ENCODE measurements at regions not wholly inside any gene's neighbourhood (a gene's known extent, or its start where the extent isn't known, plus 50 kb on each side); places are given as distances from the start of the nearest gene placed in this dataset.
"Not testable (repeated sequence)": the region's sequence is repeated elsewhere in the genome, so short reads cannot be mapped to it uniquely, and the experiment has no call there.

DNA sequence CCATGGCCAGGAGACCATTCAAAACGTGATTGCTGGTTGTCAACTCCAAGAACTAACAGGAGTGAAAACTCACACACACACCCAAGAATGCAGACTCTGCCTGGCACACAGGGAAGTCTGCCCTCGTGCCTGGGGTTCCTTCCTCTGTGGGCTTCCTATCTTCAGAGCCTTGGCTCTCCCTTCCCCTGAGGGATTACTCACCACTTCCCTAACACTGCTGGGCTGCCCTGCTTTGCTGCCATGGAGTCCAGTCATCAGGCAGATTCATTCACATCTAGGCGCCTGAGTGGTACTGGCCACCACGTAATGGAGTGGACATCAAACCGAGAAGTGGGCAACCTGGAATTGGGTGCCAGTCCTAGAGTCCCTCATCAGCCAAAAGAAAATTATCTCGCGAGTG is 76.4 kb upstream of the PRSS3 start:
- Histone ChIP-seq H3K27ac (ENCODE audit: low read depth, low read length) (no peak overlapping the region), H3K9ac (ENCODE audit: low read length) (no peak overlapping the region), H3K4me1 (ENCODE audit: control insufficient read depth, insufficient read depth, low read length) (0 out of 2 replicates have a peak, but pooled peaks cover 3% of the 10 kb centered on the region), H3K9me3 (ENCODE audit: control insufficient read depth, insufficient read depth, low read depth, low read length) (no peaks in the 10 kb centered on the region; the same call in 1 of the 2 replicates), H3K36me3 (ENCODE audit: control insufficient read depth, insufficient read depth, low read length) (no peaks in the 10 kb centered on the region), H3K27me3 (ENCODE audit: control insufficient read depth, insufficient read depth, low read length) (peaks cover 4% of the 10 kb centered on the region), H3K4me3 (ENCODE audit: low read depth, low read length) (no peak overlapping the region)

DNA sequence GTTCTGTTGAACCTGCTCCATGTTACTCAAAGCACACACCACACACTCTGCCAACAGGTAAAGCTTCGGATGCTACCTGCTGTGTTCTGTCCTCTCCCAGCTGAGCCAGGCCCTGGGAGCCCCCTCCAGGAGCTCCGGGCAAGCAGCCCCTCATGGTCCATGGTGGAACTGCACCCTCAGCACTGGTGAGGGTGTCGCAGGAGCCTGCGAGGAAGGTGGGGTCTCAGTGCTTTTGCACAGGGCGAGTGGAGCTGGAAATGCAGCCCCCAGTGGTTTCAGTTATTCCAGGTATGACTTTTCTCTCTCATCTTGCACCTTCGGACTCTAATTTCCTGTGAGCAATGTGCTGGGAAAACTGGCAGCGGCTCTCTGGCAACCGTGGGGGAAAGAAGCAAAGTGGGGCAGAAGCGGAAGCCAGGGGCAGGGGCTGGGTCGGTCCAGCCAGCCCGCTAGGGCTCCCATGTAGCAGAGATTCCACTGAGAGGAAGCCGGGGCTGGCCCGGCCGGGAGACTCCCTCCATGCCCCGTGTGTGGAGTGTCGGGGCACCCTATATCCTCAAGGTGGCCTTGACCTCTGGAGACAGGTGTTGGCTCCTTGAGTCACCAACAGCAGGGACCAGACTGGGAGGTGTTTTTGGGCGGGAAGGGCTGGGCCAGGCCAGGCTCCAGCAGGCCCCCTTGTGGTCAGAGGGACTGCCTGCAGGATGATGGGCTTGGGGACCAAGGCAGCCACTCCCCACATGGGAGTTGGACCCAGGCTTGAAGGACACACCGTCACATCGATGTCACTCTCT is 75.6 kb upstream of the PRSS3 start:
- Histone ChIP-seq H3K27me3 (ENCODE audit: control insufficient read depth, insufficient read depth, low read length) (peaks cover 4% of the 10 kb centered on the region), H3K4me1 (ENCODE audit: control insufficient read depth, insufficient read depth, low read length) (0 out of 2 replicates have a peak, but pooled peaks cover 3% of the 10 kb centered on the region), H3K27ac (ENCODE audit: low read depth, low read length) (no peak overlapping the region), H3K9me3 (ENCODE audit: control insufficient read depth, insufficient read depth, low read depth, low read length) (peaks cover 3% of the 10 kb centered on the region; the same call in 1 of the 2 replicates), H3K9ac (ENCODE audit: low read length) (no peak overlapping the region), H3K36me3 (ENCODE audit: control insufficient read depth, insufficient read depth, low read length) (no peaks in the 10 kb centered on the region), H3K4me3 (ENCODE audit: low read depth, low read length) (no peak overlapping the region)

DNA sequence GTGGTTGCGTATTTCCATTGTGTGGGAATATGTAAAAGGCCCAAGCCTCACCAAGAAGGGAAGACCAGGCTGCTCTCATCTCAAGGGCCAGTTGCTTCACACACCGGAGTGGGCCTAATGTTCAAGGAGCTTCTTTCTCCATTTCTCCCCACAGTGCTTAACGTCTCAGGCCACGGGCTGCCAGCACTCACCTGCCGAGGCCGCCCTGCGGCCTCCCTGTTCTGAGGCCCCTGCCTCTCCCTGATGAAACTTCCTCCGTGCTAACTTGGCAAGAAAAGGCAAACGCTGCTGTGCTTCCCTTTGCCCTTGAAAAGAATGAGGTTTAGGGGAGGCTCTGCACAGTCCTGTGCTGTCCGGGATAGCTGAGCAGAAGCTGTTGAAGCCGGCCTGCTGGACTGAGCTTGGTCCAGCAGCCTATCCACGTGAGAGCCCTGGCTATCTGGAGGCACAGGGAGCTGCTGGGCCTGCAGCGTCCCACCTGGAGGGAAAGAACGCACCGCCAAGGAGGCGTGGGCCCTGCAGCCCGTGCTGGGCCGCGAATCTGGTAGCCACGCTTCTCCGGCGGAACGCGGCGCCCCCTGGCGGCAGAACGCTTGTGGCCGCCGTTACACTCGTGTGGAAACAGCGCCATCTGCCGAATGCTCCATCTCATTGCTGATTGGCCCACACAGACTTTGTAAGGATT is 73.5 kb upstream of the PRSS3 start:
- no peak overlapping the region for H3K9ac ChIP-seq (ENCODE audit: low read length)
- peaks cover 3% of the 10 kb centered on the region; the same call in 1 of the 2 replicates for H3K9me3 ChIP-seq (ENCODE audit: control insufficient read depth, insufficient read depth, low read depth, low read length)
- H3K4me1 ChIP-seq (ENCODE audit: control insufficient read depth, insufficient read depth, low read length), result 0 out of 2 replicates have a peak, but pooled peaks cover 3% of the 10 kb centered on the region
- H3K27me3 ChIP-seq (ENCODE audit: control insufficient read depth, insufficient read depth, low read length), result peaks cover 4% of the 10 kb centered on the region
- no peak overlapping the region for H3K27ac ChIP-seq (ENCODE audit: low read depth, low read length)
- no peak overlapping the region for H3K4me3 ChIP-seq (ENCODE audit: low read depth, low read length)
- no peaks in the 10 kb centered on the region for H3K36me3 ChIP-seq (ENCODE audit: control insufficient read depth, insufficient read depth, low read length)

GRCh38 chr9:33722359-33722675 is 73.0 kb upstream of the PRSS3 start:
- H3K4me3 ChIP-seq (ENCODE audit: low read depth, low read length), result no peak overlapping the region
- H3K4me1 ChIP-seq (ENCODE audit: control insufficient read depth, insufficient read depth, low read length), result 0 out of 2 replicates have a peak, but pooled peaks cover 3% of the 10 kb centered on the region
- no peak overlapping the region for H3K27ac ChIP-seq (ENCODE audit: low read depth, low read length)
- H3K9me3 ChIP-seq (ENCODE audit: control insufficient read depth, insufficient read depth, low read depth, low read length), result peaks cover 3% of the 10 kb centered on the region; the same call in 1 of the 2 replicates
- no peak overlapping the region for H3K9ac ChIP-seq (ENCODE audit: low read length)
- H3K27me3 ChIP-seq (ENCODE audit: control insufficient read depth, insufficient read depth, low read length), result peaks cover 4% of the 10 kb centered on the region
- H3K36me3 ChIP-seq (ENCODE audit: control insufficient read depth, insufficient read depth, low read length), result no peaks in the 10 kb centered on the region

- H3K27me3 ChIP-seq (ENCODE audit: control insufficient read depth, insufficient read depth, low read length), result no peaks in the 10 kb centered on the region
- no peaks in the 10 kb centered on the region for H3K36me3 ChIP-seq (ENCODE audit: control insufficient read depth, insufficient read depth, low read length)
- no peak overlapping the region for H3K9ac ChIP-seq (ENCODE audit: low read length)
- H3K9me3 ChIP-seq (ENCODE audit: control insufficient read depth, insufficient read depth, low read depth, low read length), result peaks cover 3% of the 10 kb centered on the region
- H3K27ac ChIP-seq (ENCODE audit: low read depth, low read length), result no peak overlapping the region
- no peaks in the 10 kb centered on the region for H3K4me1 ChIP-seq (ENCODE audit: control insufficient read depth, insufficient read depth, low read length)
- H3K4me3 ChIP-seq (ENCODE audit: low read depth, low read length), result no peak overlapping the region
Measured at GRCh38 chr9:33728613-33729012, 66.7 kb upstream of the PRSS3 start.

GRCh38 chr9:33731142-33731541 is 64.2 kb upstream of the PRSS3 start:
- Histone ChIP-seq H3K4me1 (ENCODE audit: control insufficient read depth, insufficient read depth, low read length) (no peaks in the 10 kb centered on the region), H3K27ac (ENCODE audit: low read depth, low read length) (no peak overlapping the region), H3K9ac (ENCODE audit: low read length) (no peak overlapping the region), H3K9me3 (ENCODE audit: control insufficient read depth, insufficient read depth, low read depth, low read length) (no peaks in the 10 kb centered on the region; the same call in 1 of the 2 replicates), H3K4me3 (ENCODE audit: low read depth, low read length) (no peak overlapping the region), H3K36me3 (ENCODE audit: control insufficient read depth, insufficient read depth, low read length) (no peaks in the 10 kb centered on the region), H3K27me3 (ENCODE audit: control insufficient read depth, insufficient read depth, low read length) (no peaks in the 10 kb centered on the region)

DNA sequence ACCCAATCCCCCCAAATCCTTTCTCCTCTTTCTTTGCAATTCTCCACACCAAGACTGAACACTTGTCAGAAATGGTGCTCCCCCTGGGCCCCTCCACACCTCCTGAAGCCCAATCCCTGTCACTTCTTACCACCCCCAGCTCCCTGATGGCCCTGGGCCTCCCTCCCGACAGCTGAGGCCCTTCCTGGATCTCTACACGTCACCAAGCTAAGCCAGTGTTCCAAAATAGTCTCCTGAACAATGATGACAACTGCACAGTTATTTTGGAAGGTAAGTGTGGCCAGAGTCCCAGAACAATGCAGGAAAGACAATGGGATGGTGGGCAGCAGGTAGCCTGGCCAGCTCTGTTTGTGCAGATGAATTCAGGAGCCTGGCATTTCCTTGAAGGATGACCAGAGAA is 63.7 kb upstream of the PRSS3 start:
- Histone ChIP-seq H3K4me3 (ENCODE audit: low read depth, low read length) (no peak overlapping the region), H3K4me1 (ENCODE audit: control insufficient read depth, insufficient read depth, low read length) (no peaks in the 10 kb centered on the region), H3K27me3 (ENCODE audit: control insufficient read depth, insufficient read depth, low read length) (no peaks in the 10 kb centered on the region), H3K27ac (ENCODE audit: low read depth, low read length) (no peak overlapping the region), H3K9ac (ENCODE audit: low read length) (no peak overlapping the region), H3K9me3 (ENCODE audit: control insufficient read depth, insufficient read depth, low read depth, low read length) (no peaks in the 10 kb centered on the region; the same call in 1 of the 2 replicates), H3K36me3 (ENCODE audit: control insufficient read depth, insufficient read depth, low read length) (no peaks in the 10 kb centered on the region)

GRCh38 chr9:33734247-33734940 is 61.0 kb upstream of the PRSS3 start:
- H3K9ac ChIP-seq (ENCODE audit: low read length); H3K4me1 ChIP-seq (ENCODE audit: control insufficient read depth, insufficient read depth, low read length); H3K27me3 ChIP-seq (ENCODE audit: control insufficient read depth, insufficient read depth, low read length); H3K36me3 ChIP-seq (ENCODE audit: control insufficient read depth, insufficient read depth, low read length); H3K27ac ChIP-seq (ENCODE audit: low read depth, low read length); H3K9me3 ChIP-seq (ENCODE audit: control insufficient read depth, insufficient read depth, low read depth, low read length); H3K4me3 ChIP-seq (ENCODE audit: low read depth, low read length): not testable (repeated sequence)

DNA sequence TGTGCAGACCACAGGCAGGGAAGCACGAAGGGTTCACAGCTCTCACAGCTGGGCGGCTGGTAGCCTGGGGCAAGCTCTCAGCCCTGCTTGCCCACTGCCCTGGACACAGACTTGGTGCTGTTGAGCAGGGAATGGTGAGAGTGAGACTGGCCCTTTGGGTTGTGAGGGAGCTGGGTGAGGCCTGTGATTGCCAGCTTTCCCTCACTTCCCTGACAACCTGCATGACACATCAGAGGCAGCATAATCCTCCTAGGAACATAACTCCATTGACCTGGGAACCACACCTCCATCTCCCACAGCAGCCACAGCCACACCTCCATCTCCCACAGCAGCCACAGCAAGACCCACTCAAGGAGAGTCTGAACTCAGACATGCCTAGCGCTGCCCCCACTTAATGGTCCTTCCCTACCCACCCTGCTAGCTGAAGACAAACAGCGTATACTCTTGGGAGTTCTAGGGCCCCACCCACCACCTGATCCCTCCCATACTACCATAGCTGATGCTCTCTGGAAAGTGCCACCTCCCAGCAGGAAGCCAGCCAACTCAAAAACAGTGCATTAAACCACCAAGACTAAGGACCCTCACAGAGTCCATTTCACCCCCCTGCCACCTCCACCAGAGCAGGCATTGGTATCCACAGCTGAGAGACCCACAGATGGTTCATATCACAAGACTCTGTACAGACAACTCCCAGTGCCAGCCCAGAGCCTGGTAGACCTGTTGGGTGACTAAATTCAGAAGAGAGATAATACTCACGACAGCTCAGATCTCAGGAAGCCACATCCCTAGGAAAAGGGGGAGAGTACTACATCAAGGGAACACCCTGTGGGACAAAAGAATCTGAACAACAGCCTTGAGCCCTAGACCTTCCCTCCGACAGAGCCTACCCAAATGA is 60.2 kb upstream of the PRSS3 start:
- H3K4me1 ChIP-seq (ENCODE audit: control insufficient read depth, insufficient read depth, low read length); H3K9me3 ChIP-seq (ENCODE audit: control insufficient read depth, insufficient read depth, low read depth, low read length); H3K27me3 ChIP-seq (ENCODE audit: control insufficient read depth, insufficient read depth, low read length); H3K4me3 ChIP-seq (ENCODE audit: low read depth, low read length); H3K9ac ChIP-seq (ENCODE audit: low read length); H3K36me3 ChIP-seq (ENCODE audit: control insufficient read depth, insufficient read depth, low read length); H3K27ac ChIP-seq (ENCODE audit: low read depth, low read length): not testable (repeated sequence)

GRCh38 chr9:33737811-33738606 is 57.4 kb upstream of the PRSS3 start:
- H3K27me3 ChIP-seq (ENCODE audit: control insufficient read depth, insufficient read depth, low read length), result no peaks in the 10 kb centered on the region
- H3K9ac ChIP-seq (ENCODE audit: low read length), result no peak overlapping the region
- H3K9me3 ChIP-seq (ENCODE audit: control insufficient read depth, insufficient read depth, low read depth, low read length), result no peaks in the 10 kb centered on the region
- H3K4me1 ChIP-seq (ENCODE audit: control insufficient read depth, insufficient read depth, low read length), result peaks cover 2% of the 10 kb centered on the region; the same call in 1 of the 2 replicates
- H3K27ac ChIP-seq (ENCODE audit: low read depth, low read length), result no peak overlapping the region
- H3K4me3 ChIP-seq (ENCODE audit: low read depth, low read length), result no peak overlapping the region
- H3K36me3 ChIP-seq (ENCODE audit: control insufficient read depth, insufficient read depth, low read length), result no peaks in the 10 kb centered on the region

Measured in HUES6 (cell line).